Memory B cell (primary cell): ENCODE measurements at regions not wholly inside any gene's neighbourhood (a gene's known extent, or its start where the extent isn't known, plus 50 kb on each side); places are given as distances from the start of the nearest gene placed in this dataset.
A peak's percentile ranks its signal among the peaks of the same experiment; 100 is the strongest.
"Not testable (repeated sequence)": the region's sequence is repeated elsewhere in the genome, so short reads cannot be mapped to it uniquely, and the experiment has no call there.

Experiments
- ATAC-seq: fragments of 150-1000 bp; cut with Tn5 transposase; 2 replicates; pipeline ENCODE4 v1.10.0; 2021; ENCODE audit warnings: low read depth, mild to moderate bottlenecking, moderate library complexity
- DNase-seq, 2 donors: peaks; one replicate each; pipeline ENCODE4 v3.0.0; 2022; ENCODE audit warnings: low spot score in 2 of 2
- H3K27ac Mint-ChIP-seq: one replicate; pipeline ENCODE4 v1.8.0; 2022; ENCODE audit warnings: mild to moderate bottlenecking, moderate library complexity, mixed read lengths
- H3K27me3 Mint-ChIP-seq: one replicate; pipeline ENCODE4 v1.8.0; 2022; ENCODE audit warnings: mixed read lengths
- H3K36me3 Mint-ChIP-seq: one replicate; pipeline ENCODE4 v1.8.0; 2022; ENCODE audit warnings: mild to moderate bottlenecking, mixed read lengths
- H3K4me1 Mint-ChIP-seq: one replicate; pipeline ENCODE4 v1.8.0; 2022; ENCODE audit warnings: mixed read lengths
- H3K4me3 Mint-ChIP-seq: one replicate; pipeline ENCODE4 v1.8.0; 2022; ENCODE audit warnings: mild to moderate bottlenecking, moderate library complexity, mixed read lengths
- H3K9me3 Mint-ChIP-seq: one replicate; pipeline ENCODE4 v1.8.0; 2022; ENCODE audit warnings: mixed read lengths

DNA sequence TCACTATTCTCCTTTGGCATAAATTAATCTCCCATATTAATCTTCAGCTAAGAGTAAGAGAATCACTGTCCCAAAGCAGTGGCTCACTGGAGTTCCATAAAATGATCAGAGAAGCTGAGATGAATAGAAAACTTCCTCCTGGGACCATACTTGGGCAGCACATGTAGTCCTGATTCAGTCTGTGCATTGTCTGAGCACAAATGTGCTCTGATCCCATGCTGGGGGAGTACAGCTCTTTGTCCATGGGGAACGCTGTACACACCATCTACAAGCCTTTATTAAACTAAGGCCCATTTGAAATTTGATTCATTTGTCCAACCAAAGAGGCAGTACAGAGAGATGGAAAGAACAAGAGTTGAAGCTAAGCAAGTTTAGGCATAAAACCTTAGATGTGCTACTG is 147.4 kb upstream of the PGR start:
- no peaks in the 10 kb centered on the region for H3K36me3 Mint-ChIP-seq
- H3K27me3 Mint-ChIP-seq = no peaks in the 10 kb centered on the region
- H3K27ac Mint-ChIP-seq = no peak overlapping the region
- no peak overlapping the region for H3K4me3 Mint-ChIP-seq
- no peaks in the 10 kb centered on the region for H3K4me1 Mint-ChIP-seq
- DNase-seq (no peak), ATAC-seq (no peak)
- peaks cover 5% of the 10 kb centered on the region for H3K9me3 Mint-ChIP-seq

DNA sequence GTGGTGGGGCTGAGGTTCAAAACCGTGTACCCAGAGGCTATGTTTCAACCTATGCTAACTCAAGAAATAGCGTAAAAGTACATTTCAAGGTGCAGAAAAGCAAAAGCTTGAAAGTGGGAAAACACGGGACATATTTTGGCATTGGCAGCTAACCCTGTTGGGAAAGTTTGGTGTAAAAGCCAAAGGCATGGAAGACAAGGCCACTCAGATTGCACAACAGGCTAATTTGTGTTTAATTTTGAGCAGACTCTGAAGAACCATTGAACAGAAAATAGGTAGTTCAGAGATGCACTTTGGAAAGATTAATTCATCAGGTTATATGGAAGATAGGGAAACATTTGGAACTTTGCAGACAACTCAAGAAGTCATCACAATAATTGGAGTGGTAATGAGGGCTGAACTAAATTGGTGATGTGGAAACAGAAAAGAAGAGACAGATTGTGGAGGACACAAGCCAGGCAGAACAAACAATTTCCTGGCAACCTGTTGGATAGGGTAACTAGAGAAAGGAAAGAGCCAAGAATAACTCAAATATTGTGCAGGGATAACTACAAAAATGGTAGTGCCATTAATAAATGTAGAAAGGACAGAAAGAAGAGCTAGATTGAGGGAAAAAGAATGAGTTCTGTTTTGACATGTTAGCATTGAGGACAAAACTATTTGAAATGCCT is 140.5 kb upstream of the PGR start:
- H3K9me3 Mint-ChIP-seq = no peaks in the 10 kb centered on the region
- ATAC-seq (no peak), DNase-seq (no peak)
- H3K4me3 Mint-ChIP-seq = no peak overlapping the region
- H3K27me3 Mint-ChIP-seq = peaks cover 2% of the 10 kb centered on the region
- no peaks in the 10 kb centered on the region for H3K4me1 Mint-ChIP-seq
- H3K27ac Mint-ChIP-seq = no peak overlapping the region
- H3K36me3 Mint-ChIP-seq = no peaks in the 10 kb centered on the region

DNA sequence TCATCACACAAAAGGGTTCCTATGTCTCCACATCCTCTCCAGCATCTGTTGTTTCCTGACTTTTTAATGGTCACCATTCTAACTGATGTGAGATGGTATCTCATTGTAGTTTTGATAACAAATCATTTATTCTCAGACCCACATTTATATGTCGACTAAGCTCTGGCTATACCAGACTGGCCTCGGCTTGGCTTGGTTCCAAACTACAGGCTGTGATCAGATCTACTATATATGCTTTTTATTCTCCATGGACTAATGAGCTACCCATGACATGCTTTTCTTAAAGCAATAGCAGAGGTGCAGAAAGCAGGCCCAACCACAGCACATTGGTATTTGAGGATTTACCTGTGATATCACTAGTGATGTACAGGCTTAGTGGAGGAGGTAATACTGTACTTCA is 139.8 kb upstream of the PGR start:
- ATAC-seq (no peak), DNase-seq (no peak)
- Mint-ChIP-seq H3K9me3 (no peaks in the 10 kb centered on the region), H3K27me3 (peaks cover 2% of the 10 kb centered on the region), H3K4me1 (no peaks in the 10 kb centered on the region), H3K27ac (no peak overlapping the region), H3K36me3 (no peaks in the 10 kb centered on the region), H3K4me3 (no peak overlapping the region)

DNA sequence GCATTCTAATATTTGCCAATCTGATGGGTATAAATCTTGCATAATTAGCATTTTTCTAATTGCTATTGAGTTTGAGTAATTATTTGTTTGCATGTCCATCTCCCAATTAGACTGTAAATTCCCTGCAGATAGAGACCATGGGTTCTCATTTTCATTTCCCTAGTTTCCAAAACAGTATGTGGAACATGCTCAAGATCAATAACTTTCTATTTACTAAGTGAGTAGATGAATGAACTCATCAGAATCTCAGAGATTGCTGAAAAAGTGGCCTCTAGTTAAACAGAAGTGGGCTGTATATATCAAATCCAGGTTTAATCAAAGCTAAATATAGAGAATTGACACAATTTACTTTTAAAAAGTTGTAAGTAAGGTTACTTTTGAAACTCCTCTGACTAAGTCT is 138.0 kb upstream of the PGR start:
- no peaks in the 10 kb centered on the region for H3K4me1 Mint-ChIP-seq
- H3K9me3 Mint-ChIP-seq = no peaks in the 10 kb centered on the region
- H3K4me3 Mint-ChIP-seq = no peak overlapping the region
- no peaks in the 10 kb centered on the region for H3K36me3 Mint-ChIP-seq
- ATAC-seq = no peak
- H3K27ac Mint-ChIP-seq = no peak overlapping the region
- peaks cover 2% of the 10 kb centered on the region for H3K27me3 Mint-ChIP-seq
- DNase-seq = no peak

DNA sequence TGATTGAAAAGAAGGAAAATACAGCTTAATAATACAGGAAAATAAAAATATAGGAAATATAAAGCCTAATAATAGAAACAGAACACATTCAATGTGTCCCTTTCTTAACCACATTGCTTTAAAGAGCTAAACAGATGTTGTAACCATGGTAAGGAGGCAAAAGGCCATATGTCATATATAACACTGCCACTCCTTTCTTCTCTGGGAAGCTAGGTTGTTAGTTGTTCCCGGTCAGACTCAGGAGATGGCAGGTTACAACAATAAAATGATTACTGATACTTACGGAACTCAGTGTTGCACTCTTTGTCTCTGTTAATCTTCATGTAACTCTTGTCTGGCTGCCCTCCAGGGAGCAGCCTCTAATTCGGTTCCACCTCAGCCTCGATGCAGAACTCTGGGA is 134.7 kb upstream of the PGR start:
- H3K36me3 Mint-ChIP-seq = no peaks in the 10 kb centered on the region
- H3K4me3 Mint-ChIP-seq = no peak overlapping the region
- H3K27ac Mint-ChIP-seq = no peak overlapping the region
- no peak for DNase-seq
- ATAC-seq = no peak
- no peaks in the 10 kb centered on the region for H3K27me3 Mint-ChIP-seq
- H3K9me3 Mint-ChIP-seq = no peaks in the 10 kb centered on the region
- no peaks in the 10 kb centered on the region for H3K4me1 Mint-ChIP-seq

DNA sequence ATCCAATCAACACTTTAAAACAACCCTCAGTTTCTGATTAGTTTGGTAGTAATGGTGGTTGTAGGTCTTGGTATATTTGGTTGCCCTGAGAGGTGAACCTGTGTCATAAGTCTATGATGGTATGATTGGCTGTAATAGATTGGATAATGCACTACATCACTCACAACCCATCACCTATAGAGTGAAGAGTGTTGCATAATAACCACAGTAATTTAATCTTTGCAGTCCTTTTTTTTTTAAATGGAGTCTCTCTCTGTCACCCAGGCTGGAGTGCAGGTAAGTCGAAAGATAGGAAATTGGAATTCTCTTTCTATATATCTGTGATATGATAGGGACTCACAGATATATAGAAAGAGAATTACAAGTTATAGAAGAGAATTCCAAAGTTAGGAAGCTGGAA is 133.4 kb upstream of the PGR start:
- no peak for ATAC-seq
- H3K9me3 Mint-ChIP-seq = no peaks in the 10 kb centered on the region
- no peak for DNase-seq
- H3K27ac Mint-ChIP-seq = no peak overlapping the region
- H3K27me3 Mint-ChIP-seq = no peaks in the 10 kb centered on the region
- no peaks in the 10 kb centered on the region for H3K4me1 Mint-ChIP-seq
- H3K4me3 Mint-ChIP-seq = no peak overlapping the region
- no peaks in the 10 kb centered on the region for H3K36me3 Mint-ChIP-seq

DNA sequence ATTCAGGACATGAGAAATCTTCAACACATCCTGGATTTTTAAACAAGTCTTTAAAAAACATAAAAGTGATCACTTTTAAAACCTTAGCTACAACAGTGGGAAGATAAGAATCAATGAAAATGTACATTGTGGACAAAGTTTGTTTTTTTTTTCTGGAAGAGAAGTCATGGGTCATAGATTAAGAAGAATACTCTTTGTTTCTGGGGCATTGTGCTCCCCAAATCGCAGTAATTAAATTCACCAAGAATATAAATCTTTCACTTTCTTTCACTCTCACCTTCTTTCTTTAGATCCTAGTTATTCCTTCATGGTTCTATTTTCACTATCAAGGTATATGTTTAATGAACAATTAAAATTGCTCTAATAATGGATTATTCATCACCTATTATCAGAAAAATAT is 132.6 kb upstream of the PGR start:
- DNase-seq (no peak), ATAC-seq (no peak)
- no peaks in the 10 kb centered on the region for H3K36me3 Mint-ChIP-seq
- no peaks in the 10 kb centered on the region for H3K4me1 Mint-ChIP-seq
- no peak overlapping the region for H3K4me3 Mint-ChIP-seq
- H3K9me3 Mint-ChIP-seq = no peaks in the 10 kb centered on the region
- H3K27ac Mint-ChIP-seq = no peak overlapping the region
- no peaks in the 10 kb centered on the region for H3K27me3 Mint-ChIP-seq

DNA sequence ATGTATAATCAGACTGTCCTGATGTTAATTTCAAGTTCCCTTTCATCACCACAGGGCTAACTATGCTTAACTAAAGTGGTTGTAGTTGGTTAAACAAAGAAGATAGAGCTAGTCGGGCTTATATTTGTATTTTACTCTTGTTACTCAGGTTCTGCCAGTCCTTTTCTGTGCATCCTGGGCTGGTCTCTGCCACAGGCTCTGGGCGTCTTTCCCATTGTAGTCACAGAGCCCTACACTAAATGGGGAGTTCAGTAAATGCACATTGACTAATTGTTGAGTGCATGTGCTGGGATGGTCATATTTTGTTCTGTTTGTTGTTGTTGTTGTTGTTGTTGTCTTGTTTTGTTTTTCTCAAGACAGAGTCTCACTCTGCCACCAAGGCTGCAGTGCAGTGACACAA is 125.4 kb upstream of the PGR start:
- ATAC-seq (no peak), DNase-seq (no peak)
- Mint-ChIP-seq H3K9me3 (peaks cover 2% of the 10 kb centered on the region), H3K4me3 (no peak overlapping the region), H3K27me3 (no peaks in the 10 kb centered on the region), H3K27ac (no peak overlapping the region), H3K36me3 (no peaks in the 10 kb centered on the region), H3K4me1 (no peaks in the 10 kb centered on the region)

DNA sequence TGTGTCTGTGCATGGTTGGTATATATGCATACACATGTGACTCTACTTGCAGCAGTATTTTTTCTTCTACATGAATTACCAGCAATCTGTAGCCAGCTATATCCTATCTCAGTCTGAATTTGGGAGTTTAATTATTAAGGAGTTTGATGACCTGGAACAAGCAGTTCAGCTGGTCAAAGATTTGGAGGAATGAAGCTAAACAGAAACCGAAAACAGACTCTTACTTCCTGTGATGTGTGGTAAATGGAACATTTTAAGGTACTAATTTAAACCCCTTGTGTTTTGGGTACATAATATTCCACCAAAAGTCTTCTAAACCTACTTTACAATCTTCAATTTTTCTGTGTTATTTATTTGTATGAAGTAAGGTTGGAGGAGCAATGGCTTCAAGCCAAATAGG is 124.4 kb upstream of the PGR start:
- Mint-ChIP-seq H3K27ac (no peak overlapping the region), H3K4me3 (no peak overlapping the region), H3K27me3 (no peaks in the 10 kb centered on the region), H3K9me3 (peaks cover 2% of the 10 kb centered on the region), H3K36me3 (no peaks in the 10 kb centered on the region), H3K4me1 (no peaks in the 10 kb centered on the region)
- DNase-seq (no peak), ATAC-seq (no peak)

DNA sequence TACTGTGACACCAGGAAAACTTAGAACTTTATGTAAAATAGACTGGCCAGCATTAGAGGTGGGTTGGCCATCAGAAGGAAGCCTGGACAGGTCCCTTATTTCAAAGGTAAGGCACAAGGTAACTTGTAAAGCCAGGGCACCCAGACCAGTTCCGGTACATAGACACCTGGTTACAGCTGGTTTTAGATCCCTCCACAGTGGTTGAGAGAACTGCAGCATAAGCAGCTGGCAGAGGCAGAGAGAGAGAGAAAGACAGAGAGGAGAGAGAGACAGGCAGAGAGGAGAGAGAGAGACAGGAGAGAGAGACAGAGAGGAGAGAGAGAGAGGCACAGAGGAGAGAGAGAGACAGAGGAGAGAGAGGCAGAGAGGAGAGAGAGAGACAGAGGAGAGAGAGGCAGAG is 116.0 kb upstream of the PGR start:
- DNase-seq, H3K4me1 Mint-ChIP-seq, H3K9me3 Mint-ChIP-seq, H3K27me3 Mint-ChIP-seq, ATAC-seq, H3K27ac Mint-ChIP-seq, H3K4me3 Mint-ChIP-seq, H3K36me3 Mint-ChIP-seq: not testable (repeated sequence)

DNA sequence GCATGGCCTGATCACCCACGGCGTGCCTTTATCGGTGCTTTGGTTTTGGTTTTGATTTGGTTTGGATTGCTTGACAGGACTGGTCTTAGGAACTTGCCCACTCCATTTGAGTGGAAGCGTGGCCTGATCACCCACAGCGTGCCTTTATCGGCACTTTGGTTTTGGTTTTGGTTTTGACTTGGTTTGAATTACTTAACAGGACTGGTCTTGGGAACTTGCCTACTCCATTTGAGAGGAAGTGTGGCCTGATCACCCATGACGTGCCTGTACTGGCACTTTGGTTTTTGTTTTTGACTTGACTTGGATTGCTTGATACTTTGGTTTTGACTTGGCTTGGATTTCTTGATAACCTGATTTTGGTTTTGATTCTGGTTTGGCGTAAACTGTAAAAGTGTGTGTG is 115.5 kb upstream of the PGR start:
- DNase-seq, H3K9me3 Mint-ChIP-seq, H3K36me3 Mint-ChIP-seq, H3K27ac Mint-ChIP-seq, H3K27me3 Mint-ChIP-seq, ATAC-seq, H3K4me1 Mint-ChIP-seq: not testable (repeated sequence)
- H3K4me3 Mint-ChIP-seq = peak overlapping the region; percentile 18

DNA sequence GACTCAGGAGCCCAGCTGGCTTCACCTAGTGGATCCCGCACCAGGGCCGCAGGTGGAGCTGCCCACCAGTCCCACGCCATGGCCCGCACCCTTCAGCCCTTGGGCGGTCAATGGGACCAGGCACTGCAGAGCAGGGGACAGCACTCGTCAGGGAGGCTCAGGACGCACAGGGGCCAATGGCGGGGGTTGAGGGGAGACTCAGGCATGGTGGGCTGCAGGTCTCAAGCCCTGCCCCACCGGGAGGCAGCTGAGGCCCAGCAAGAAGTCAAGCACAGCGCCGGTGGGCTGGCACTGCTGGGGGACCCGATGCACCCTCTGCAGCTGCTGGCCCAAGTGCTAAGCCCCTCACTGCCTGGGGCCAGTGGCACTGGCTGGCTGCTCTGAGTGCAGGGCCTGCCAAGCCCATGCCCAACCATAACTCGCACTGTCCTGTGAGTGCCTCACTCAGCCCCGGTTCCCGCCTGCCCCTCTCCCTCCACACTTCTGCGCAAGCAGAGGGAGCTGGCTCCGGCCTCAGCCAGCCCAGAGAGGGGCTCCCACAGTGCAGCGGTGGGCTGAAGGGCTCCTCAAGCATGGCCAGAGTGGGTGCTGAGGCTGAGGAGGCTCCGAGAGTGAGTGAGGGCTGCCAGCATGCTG is 111.7 kb upstream of the PGR start:
- Mint-ChIP-seq H3K4me1 (peaks cover 4% of the 10 kb centered on the region), H3K9me3 (no peaks in the 10 kb centered on the region), H3K4me3 (no peak overlapping the region), H3K36me3 (no peaks in the 10 kb centered on the region), H3K27me3 (peaks cover 3% of the 10 kb centered on the region), H3K27ac (no peak overlapping the region)
- ATAC-seq = no peak
- no peak for DNase-seq

DNA sequence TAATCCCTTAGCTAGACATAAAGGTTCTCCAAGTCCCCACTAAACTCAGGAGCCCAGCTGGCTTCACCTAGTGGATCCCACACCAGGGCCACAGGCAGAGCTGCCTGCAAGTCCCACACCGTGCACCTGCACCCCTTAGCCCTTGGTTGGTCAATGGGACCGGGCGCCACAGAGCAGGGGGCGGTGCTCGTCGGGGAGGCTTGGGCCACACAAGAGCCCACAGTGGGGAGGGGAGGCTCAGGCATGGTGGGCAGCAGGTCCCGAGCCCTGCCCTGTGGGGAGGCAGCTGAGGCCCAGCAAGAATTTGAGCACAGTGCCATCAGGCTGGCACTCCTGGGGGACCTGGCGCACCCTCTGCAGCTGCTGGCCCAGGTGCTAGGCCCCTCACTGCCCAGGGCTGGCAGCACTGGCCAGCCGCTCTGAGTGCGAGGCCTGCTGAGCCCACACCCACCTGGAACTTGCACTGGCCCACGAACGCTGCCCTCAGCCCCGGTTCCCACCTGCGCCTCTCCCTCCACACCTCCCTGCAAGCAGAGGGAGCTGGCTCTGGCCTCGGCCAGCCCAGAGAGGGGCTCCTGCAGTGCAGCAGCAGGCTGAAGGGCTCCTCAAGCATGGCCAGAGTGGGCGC is 101.7 kb upstream of the PGR start:
- ATAC-seq, H3K9me3 Mint-ChIP-seq, H3K27me3 Mint-ChIP-seq: not testable (repeated sequence)

DNA sequence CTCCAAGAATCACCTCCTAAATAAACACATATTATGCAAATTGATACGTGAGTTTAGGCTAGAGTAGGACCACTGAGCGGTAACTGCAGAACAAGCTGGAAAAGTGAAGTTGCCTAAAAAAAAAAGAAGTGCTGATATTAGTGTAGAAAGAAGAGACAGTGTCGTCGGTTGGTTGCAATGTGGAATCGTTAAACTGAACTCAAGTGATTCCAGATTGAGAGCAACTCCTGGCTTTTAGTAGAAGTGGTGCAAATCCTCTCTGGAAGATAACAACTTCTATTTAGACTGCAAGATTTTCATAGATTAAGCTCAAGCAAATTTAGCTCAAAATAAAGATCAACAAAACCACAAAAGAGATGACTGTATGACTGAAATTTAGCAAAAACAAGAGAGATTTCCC is 97.0 kb upstream of the PGR start:
- no peak overlapping the region for H3K27ac Mint-ChIP-seq
- H3K9me3 Mint-ChIP-seq = peaks cover 10% of the 10 kb centered on the region
- no peaks in the 10 kb centered on the region for H3K36me3 Mint-ChIP-seq
- H3K4me1 Mint-ChIP-seq = no peaks in the 10 kb centered on the region
- DNase-seq (no peak), ATAC-seq (no peak)
- H3K4me3 Mint-ChIP-seq = no peak overlapping the region
- H3K27me3 Mint-ChIP-seq = no peaks in the 10 kb centered on the region

More for the DNA sequence above, 101.7 kb upstream of the PGR start:
- not testable (repeated sequence) for H3K36me3 Mint-ChIP-seq, DNase-seq, H3K4me3 Mint-ChIP-seq, H3K4me1 Mint-ChIP-seq, H3K27ac Mint-ChIP-seq

DNA sequence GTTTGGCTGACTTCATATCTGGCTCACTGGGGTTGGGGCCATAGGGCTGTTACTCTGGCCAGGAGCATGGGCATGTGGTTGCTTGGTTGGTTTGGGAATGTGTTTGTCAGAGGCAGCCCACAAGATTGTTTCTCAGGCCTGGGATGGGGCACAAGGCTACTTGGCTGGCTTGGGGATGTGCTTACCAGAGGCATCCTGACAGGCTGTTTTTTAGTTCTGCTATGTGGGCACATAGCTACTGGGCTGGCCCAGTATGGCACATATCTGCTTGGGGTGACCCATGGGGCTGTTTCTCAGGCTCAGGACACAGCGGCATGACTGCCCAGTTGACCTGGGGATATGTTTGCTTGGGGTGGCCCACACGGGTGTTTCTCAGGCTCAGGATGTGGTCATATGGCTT is 94.6 kb upstream of the PGR start:
- Mint-ChIP-seq H3K9me3 (peaks cover 17% of the 10 kb centered on the region), H3K36me3 (no peaks in the 10 kb centered on the region), H3K27me3 (no peaks in the 10 kb centered on the region), H3K4me3 (no peak overlapping the region), H3K4me1 (no peaks in the 10 kb centered on the region), H3K27ac (no peak overlapping the region)
- ATAC-seq = no peak
- no peak for DNase-seq
